HL-60 (cell line): ENCODE measurements at regions not wholly inside any gene's neighbourhood (a gene's known extent, or its start where the extent isn't known, plus 50 kb on each side); places are given as distances from the start of the nearest gene placed in this dataset.

Experiments used
- DNase-seq, 2 experiments: peaks; one replicate each; pipeline ENCODE4 v3.0.0-alpha.2; 2010 to 2020; ENCODE audit warnings: low read depth in 1 of 2, low spot score in 1 of 2
- H3K27ac ChIP-seq: fragments of 250-450 bp; sonication (Bioruptor Pico); replicated peaks from 2 replicates; pipeline ENCODE4 v1.5.1; 2020; ENCODE audit warnings: mild to moderate bottlenecking, moderate library complexity
- H3K27me3 ChIP-seq: fragments of 250-450 bp; sonication (Bioruptor Pico); 2 replicates; pipeline ENCODE4 v1.5.1; 2021; ENCODE audit warnings: mild to moderate bottlenecking, moderate library complexity; ENCODE audit not compliant: insufficient read depth, poor library complexity, severe bottlenecking
- H3K4me3 ChIP-seq: replicated peaks from 2 replicates; pipeline ENCODE4 v1.5.1; 2011; ENCODE audit warnings: mild to moderate bottlenecking, control low read depth, low read length; ENCODE audit not compliant: insufficient read depth
- GABPA ChIP-seq: IDR thresholded peaks from 2 replicates; pipeline ENCODE4 v1.6.1; 2012; ENCODE audit warnings: low read depth
- POLR2AphosphoS5 ChIP-seq: IDR thresholded peaks from 2 replicates; pipeline ENCODE4 v1.6.1; 2012; ENCODE audit warnings: low read depth
- SPI1 ChIP-seq: IDR thresholded peaks from 2 replicates; pipeline ENCODE4 v1.6.1; 2012; ENCODE audit warnings: low read depth, mild to moderate bottlenecking, borderline replicate concordance
- TF ChIP-seq, protein P1 (sequence below): IDR thresholded peaks from one replicate; pipeline ENCODE4 v1.5.1; 2011; ENCODE audit warnings: low read length, control low read depth, inconsistent platforms; ENCODE audit not compliant: insufficient read depth
- TF ChIP-seq, protein P2 (sequence below): IDR thresholded peaks from 2 replicates; pipeline ENCODE4 v1.6.1; 2012; ENCODE audit warnings: low read depth; ENCODE audit not compliant: insufficient replicate concordance

DNA sequence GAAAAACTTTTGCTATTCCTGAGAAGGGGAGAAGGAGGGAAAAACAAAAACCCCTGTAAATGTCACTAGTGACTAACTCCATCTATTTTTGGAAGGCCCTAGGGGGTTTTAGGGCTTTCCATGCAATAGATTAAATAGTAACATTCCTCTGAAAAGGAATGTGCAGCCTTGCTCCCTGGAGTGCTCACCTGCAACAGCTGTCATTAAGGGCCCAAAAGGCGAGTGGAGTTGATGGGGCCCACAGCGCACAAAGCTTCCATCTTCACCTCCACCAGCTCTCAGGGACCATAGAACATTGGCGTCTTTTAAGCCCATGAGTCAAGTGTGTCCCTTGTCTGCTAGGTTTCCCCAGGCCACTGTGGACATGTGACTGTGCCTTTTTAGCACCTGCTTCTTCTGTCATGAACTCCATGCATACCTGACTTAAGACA lies 58.0 kb upstream of the IL6 start:
- no peak for TF ChIP-seq SPI1
- TF ChIP-seq, protein P1, sequence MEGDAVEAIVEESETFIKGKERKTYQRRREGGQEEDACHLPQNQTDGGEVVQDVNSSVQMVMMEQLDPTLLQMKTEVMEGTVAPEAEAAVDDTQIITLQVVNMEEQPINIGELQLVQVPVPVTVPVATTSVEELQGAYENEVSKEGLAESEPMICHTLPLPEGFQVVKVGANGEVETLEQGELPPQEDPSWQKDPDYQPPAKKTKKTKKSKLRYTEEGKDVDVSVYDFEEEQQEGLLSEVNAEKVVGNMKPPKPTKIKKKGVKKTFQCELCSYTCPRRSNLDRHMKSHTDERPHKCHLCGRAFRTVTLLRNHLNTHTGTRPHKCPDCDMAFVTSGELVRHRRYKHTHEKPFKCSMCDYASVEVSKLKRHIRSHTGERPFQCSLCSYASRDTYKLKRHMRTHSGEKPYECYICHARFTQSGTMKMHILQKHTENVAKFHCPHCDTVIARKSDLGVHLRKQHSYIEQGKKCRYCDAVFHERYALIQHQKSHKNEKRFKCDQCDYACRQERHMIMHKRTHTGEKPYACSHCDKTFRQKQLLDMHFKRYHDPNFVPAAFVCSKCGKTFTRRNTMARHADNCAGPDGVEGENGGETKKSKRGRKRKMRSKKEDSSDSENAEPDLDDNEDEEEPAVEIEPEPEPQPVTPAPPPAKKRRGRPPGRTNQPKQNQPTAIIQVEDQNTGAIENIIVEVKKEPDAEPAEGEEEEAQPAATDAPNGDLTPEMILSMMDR, result no peak
- TF ChIP-seq, protein P2, sequence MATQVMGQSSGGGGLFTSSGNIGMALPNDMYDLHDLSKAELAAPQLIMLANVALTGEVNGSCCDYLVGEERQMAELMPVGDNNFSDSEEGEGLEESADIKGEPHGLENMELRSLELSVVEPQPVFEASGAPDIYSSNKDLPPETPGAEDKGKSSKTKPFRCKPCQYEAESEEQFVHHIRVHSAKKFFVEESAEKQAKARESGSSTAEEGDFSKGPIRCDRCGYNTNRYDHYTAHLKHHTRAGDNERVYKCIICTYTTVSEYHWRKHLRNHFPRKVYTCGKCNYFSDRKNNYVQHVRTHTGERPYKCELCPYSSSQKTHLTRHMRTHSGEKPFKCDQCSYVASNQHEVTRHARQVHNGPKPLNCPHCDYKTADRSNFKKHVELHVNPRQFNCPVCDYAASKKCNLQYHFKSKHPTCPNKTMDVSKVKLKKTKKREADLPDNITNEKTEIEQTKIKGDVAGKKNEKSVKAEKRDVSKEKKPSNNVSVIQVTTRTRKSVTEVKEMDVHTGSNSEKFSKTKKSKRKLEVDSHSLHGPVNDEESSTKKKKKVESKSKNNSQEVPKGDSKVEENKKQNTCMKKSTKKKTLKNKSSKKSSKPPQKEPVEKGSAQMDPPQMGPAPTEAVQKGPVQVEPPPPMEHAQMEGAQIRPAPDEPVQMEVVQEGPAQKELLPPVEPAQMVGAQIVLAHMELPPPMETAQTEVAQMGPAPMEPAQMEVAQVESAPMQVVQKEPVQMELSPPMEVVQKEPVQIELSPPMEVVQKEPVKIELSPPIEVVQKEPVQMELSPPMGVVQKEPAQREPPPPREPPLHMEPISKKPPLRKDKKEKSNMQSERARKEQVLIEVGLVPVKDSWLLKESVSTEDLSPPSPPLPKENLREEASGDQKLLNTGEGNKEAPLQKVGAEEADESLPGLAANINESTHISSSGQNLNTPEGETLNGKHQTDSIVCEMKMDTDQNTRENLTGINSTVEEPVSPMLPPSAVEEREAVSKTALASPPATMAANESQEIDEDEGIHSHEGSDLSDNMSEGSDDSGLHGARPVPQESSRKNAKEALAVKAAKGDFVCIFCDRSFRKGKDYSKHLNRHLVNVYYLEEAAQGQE, result no peak
- no peak for TF ChIP-seq POLR2AphosphoS5
- no peak for TF ChIP-seq GABPA
- H3K27me3 ChIP-seq, result peaks cover 3% of the 10 kb centered on the region
- H3K4me3 ChIP-seq, result no peak overlapping the region
- no peak for DNase-seq
- H3K27ac ChIP-seq, result no peak overlapping the region

DNA sequence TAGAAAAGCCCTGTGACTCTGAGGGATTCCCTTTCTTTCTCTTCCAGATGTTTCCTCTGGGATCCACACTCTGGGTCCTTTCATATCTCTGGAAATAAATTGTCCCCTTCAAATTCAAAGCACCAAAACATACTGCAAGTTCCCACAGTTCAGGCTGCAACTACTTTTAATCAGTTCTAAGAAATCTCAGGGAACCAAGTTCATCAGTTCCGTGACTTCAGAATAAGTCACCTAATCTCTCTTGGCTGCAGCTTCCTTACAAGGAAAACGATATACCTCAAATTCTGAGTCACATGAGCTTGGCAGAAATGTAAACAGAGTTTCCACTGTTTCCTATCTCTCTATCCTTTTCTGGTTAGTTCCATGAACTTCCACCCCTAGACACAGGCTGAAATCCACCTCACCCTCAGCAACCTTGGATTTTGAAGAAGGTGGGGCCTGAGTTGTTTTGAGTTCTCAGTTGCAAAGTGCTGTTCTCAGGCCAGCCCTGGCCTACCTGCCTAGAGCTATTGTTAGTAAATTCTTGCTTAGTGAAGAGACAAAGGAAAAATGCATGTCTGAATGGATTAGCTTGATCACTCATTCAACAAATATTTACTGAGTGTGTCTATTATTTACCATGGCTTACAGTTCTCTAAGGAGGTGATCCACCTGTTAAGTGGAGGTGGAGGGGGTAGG lies 59.3 kb upstream of the IL6 start:
- H3K27ac ChIP-seq, result no peak overlapping the region
- no peaks in the 10 kb centered on the region for H3K27me3 ChIP-seq
- no peak overlapping the region for H3K4me3 ChIP-seq
- TF ChIP-seq SPI1 (no peak), POLR2AphosphoS5 (no peak), GABPA (no peak)
- TF ChIP-seq, protein P1, result no peak
- TF ChIP-seq, protein P2, result no peak
- no peak for DNase-seq

DNA sequence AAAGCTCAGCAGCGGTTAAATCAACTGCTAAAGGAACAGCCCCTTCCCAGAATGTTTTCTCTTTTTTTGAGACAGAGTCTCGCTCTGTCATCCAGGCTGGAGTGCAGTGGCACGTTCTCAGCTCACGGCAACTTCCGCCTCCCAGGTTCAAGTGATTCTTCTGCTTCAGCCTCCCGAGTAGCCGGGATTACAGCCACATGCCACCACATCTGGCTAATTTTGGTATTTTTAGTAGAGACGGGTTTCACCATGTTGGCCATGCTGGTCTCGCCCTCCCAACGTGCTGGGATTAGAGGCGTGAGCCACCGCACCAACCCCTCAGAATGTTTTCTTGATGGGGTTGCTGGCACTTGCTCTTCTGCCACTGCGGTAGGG lies 59.8 kb upstream of the IL6 start:
- Histone ChIP-seq H3K4me3 (no peak overlapping the region), H3K27me3 (no peaks in the 10 kb centered on the region), H3K27ac (no peak overlapping the region)
- DNase-seq, result no peak
- TF ChIP-seq GABPA (no peak), POLR2AphosphoS5 (no peak), SPI1 (no peak)
- TF ChIP-seq, protein P2, result no peak
- TF ChIP-seq, protein P1, result no peak
